GM21515 (cell line): ENCODE measurements at regions not wholly inside any gene's neighbourhood (a gene's known extent, or its start where the extent isn't known, plus 50 kb on each side); places are given as distances from the start of the nearest gene placed in this dataset.
"Not testable (repeated sequence)": the region's sequence is repeated elsewhere in the genome, so short reads cannot be mapped to it uniquely, and the experiment has no call there.

Source experiments
- ATAC-seq: cut with Tn5 transposase; IDR thresholded peaks from one replicate; pipeline ENCODE4 v1.9.1; 2021; ENCODE audit not compliant: unreplicated experiment

DNA sequence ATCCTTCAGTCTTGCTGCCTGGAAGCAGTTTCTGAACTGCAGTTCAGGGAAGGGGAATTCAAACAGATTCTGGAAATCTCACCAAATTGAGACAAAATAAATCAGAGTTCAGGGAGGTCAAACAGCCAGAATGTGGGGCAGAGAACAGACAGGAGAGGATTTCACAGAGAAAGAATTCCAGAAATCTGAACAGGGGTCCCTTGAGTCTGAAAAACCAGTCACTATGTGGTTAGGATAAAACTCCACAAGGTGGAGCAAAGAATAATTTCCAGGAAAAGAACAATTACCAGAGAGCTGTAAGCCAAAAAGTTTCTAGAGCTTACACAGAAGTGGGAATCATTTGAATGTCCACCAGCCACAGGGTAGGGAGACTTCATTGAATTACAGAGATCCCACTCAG is 84.7 kb downstream of the URB2 start:
- ATAC-seq: no peak

DNA sequence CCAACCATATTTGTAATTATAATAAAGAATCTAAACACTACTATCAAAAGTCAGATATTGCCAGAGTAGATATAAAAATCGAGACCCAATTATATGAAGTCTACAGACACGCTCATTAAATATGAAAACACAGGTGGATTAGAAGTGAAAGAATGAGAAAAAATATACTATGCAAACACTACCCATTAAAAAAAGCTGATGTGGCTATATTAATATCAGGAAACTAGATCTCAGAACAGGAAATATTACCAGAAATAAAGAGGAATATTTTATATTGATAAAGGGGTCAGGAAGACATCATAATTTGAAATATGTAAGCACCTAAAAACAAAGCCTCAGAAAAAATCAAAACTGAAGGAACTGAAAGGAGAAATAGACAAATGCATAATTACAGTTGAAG is 88.3 kb downstream of the URB2 start:
- ATAC-seq: no peak

DNA sequence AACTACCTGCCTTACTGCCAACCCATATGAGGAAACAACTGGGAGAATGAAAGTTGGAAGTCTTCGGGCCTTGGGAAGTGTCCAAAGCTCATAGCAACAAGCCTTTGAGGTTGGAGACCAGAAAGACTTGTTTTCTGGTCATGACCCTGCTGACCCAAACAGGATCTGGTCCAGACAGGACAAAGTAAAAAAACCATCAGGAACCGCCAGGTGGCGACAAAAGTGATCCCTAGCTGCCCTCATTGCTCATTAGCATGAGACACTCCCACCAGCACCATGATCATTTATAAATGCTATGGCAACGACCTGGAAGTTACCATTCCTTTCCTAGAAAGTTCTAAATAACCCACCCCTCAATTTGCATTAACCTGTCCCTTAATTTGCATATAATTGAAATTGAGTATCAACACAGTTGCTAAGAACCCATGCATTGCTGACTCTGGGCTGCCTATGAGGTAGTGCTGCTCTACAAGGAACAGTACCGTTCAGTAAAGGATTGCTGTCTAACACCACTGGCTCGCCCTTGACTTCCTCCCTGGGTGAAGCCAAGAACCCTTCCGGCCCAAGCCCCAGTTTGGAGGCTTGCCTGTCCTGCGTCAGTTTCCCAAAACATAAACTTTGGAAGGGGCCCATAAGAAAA is 89.0 kb downstream of the URB2 start:
- ATAC-seq: peak; percentile 75

DNA sequence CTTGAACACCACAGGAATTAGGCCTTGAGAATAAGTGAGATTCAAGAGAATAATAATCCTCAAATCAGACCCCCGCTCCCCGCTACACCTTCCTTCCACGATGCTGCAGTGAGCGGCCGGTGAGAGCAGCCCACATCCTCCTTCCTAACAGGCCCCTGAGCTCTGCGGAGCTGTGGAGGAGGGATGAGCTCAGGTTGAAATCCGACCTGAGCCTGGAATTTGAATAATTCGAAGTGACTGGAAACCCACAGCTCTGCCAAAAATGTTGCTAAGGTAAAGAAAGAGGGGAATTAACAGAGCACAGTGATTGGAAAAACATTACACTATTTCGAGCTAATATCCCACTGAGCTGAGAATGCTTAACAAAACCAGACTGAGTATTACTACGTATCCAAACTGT is 90.0 kb downstream of the URB2 start:
- ATAC-seq: no peak

DNA sequence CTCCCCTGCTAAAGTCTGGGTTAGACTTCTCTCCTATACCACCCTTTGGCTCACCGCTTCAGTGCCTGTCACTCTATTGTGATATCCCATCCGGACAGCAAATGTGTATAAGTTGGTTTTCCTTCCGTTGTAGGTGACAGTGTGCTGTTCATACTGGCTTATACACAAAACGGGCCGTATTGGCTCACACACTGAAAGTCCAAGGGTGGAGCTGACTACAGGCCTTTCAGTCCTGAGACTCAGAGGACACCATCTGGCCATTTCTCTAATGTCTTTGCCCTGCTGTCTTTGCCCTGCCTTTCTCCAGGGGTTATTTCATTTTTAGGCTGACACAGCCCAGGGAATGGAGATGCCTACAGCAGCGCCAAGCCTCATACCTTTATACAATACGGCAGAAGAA is 90.7 kb downstream of the URB2 start:
- ATAC-seq: no peak

DNA sequence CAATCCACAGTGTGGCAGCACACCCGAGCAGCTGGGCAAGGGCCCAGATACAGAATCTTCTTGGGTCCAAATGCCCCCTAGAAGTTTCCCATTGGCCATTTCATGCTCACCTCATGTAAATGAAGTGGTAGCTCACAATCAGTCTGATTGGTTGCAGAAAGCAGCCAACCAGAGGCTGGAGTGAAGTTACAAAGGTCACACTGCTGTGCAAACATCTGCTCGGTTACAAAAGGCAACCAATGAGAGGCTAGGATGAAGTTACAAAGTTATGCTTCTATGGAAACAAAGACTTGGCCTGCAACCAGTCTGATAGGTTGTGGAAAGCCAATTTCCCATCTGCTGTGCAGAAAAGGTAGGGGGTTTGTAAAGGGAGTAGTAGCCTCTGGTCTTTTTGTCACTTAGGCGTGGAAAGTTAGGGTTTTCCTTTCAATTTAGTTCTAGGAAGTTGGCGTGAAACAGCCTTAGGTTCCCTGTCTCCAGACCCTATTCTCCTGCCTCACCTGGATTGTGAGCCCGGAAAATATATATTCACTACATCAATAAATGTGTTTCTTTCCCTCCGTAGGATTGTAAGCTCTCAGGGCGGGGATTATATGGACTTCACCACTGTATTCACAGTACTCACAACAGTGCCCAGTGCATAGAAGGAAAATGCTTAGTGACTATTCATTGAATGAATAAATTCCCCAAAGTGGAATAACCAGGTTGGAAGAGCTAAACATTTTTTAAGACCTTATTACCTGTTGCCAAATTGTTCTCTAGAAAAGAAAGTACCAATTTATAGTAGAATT is 91.9 kb downstream of the URB2 start:
- no peak for ATAC-seq

- ATAC-seq: no peak
These were observed 100.0 kb downstream of the URB2 start for GRCh38 chr1:229726061-229726460.

DNA sequence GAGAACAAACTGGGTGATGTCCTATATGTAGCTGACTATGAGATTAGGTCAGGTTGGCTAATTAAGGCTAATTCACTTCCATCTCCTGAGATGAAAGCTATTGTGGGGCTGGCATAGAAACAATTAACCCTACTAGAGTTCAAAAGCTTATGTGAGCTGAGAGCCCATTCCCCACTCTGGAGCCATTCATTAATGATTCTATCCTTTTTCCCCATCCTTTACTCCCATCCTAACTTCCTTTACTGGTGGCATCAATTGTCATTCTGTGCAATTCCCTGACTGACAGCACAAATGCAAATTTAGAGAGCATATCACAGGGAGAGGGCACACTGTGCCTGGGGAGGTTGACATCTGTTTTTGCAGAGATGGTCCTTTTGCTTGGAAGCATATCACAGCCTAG is 103.9 kb downstream of the URB2 start:
- no peak for ATAC-seq

DNA sequence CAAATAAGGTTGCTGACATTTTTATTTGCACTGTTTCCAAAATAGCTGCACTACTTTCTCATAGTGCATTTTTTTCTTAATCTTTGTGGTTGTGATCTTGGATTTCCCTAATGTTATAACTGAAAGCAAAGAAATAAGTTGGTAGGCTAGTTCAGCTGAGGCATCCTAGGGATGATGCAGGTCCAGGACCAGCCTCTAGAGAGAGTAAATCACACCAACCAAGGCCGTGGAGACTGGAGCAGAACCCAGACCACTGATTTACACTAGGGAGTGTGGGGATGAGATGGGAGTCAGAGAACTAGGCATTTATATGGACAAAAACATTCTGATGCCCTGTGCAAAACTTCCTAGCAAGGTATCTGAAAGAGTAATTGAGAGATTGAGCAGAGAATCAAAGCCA is 104.5 kb downstream of the URB2 start:
- ATAC-seq: no peak

DNA sequence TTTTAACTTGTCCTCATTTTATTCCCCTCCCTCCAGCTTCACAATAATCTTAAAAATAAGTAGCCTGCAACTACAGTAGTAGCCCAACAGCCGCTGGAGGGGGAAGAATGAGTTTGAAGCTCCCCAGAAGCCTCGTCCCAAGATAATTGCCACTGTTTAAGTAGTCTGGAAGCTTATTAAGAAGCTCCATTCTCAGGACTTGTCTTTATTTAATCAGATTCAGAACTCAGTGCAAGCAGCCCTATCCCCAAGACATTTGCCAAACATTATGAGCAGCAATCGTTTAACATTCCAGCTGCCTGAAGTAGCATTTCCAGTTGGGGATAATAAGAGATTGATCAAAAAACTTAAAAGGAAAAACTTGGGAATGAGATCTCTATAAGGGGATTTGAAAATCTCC is 106.0 kb downstream of the URB2 start:
- ATAC-seq: no peak

DNA sequence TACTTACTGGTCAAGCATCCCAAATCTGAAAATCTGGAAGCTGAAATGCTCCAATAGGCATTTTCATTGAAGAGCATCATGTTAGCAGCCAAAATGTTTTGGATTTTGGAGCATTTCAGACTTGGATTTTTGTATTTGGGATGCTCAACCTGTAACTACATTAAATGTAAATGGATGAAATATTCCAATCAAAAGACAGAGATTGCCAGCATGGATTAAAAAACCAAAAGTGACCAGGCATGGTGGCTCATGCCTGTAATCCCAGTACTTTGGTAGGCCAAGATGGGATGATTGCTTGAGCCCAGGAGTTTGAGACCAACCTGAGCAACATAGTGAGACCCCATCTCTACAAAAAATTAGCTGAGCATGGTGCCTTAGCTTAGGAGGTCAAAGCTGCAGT is 110.3 kb downstream of the URB2 start:
- ATAC-seq: no peak

DNA sequence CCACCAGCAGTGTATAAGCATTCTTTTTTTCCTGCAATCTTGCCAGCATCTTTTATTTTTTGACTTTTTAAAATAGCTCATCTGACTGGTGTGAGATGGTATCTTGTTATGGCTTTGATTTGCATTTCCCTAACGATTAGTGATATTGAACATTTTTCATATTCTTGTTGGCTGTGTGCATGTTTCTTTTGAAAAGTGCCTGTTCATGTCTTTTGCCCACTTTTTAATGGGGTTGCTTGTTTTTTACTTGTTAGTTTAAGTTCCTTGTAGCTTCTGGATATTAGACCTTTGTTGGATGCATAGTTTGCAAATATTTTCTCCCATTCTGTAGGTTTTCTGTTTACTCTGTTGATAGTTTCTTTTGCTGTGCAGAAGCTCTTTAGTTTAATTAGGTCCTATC is 116.6 kb downstream of the URB2 start:
- ATAC-seq: not testable (repeated sequence)

- ATAC-seq: no peak
These were observed 123.9 kb downstream of the URB2 start for GRCh38 chr1:229749992-229750391.

DNA sequence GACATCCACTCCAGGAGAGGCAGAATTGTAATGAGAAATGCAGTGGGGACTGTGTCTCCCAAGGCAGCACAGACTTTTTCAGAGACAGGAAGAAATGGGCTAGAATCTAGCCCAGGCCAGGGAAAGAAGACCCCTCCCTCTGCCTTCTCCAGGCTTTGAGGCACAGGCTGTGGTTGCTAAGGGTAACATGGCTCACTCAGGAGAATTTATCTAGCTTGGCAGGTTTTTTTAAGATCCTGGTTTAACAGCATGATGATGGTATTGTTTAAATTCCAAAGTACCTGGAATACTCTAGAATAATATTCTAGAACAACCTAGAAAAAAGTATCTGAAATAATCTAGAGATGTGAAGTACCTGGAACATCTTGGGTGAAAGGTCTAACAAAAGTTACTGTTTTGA is 125.6 kb downstream of the URB2 start:
- ATAC-seq: no peak

GRCh38 chr1:229752679-229753078 is 126.6 kb downstream of the URB2 start:
- no peak for ATAC-seq

DNA sequence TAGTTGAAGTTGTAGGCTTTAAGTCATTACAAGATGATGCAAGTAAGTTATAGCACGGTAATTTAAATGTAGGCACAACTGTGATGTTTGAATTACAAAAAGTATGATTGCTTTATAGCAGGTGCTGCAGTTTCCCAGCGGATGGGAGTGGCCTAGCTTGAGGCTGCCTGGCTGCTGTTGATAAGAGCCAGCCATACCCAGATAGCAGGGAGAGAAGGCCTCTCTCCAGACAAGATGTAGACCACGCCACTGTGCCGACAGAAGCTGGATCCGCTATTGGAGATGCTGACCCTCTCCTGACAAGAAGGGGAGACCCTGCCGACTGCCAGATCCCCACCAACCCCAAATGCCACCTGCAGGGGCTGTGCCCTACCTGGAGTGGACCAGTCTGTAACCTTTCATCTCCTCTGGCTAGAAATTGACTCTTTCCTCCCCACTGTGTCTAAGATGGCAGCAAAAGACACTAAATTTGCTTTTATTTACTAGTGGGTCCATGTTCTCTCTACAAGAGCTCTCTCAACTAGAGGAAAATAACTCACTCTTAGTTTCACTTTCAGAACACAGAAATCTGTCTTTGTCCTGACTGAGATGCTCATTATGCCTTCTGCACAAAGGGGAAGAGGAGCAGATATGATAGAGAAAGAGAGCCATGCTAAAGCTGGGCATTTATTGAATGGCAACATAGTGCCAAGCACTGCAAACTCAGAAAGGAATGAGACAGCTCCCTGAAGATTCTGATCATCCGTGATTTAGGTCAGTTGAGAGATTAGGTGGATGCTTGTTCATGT is 127.9 kb downstream of the URB2 start:
- no peak for ATAC-seq

- no peak for ATAC-seq
These were observed 130.6 kb downstream of the URB2 start for GRCh38 chr1:229756666-229757065.

GRCh38 chr1:229757226-229757625 is 131.2 kb downstream of the URB2 start:
- ATAC-seq: no peak

GRCh38 chr1:229758101-229759036 is 132.3 kb downstream of the URB2 start:
- ATAC-seq: no peak

DNA sequence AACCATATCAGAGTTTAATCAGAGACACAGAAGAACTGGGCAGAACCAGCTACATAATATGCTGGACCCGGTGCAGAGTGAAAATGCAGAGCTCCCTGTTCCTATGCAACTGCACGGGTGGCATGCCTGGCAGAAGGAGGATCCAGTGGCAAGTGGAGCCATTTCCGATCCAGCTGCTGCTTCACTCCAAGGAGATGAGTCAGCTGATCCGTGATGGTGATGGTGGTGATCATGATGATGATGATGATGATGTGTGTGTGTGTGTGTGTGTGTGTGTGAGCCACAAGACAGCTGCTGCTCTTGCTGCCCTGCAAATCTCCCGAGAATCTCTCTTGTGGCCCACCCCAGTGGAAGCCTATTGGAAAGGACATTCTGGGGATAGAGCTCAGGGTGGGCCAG is 133.0 kb downstream of the URB2 start:
- ATAC-seq: no peak

GRCh38 chr1:229759586-229759985 is 133.5 kb downstream of the URB2 start:
- ATAC-seq: no peak
